ENCODE measurements at regions not wholly inside any gene's neighbourhood (a gene's known extent, or its start where the extent isn't known, plus 50 kb on each side); places are given as distances from the start of the nearest gene placed in this dataset.
"Not testable (repeated sequence)": the region's sequence is repeated elsewhere in the genome, so short reads cannot be mapped to it uniquely, and the experiment has no call there.

DNA sequence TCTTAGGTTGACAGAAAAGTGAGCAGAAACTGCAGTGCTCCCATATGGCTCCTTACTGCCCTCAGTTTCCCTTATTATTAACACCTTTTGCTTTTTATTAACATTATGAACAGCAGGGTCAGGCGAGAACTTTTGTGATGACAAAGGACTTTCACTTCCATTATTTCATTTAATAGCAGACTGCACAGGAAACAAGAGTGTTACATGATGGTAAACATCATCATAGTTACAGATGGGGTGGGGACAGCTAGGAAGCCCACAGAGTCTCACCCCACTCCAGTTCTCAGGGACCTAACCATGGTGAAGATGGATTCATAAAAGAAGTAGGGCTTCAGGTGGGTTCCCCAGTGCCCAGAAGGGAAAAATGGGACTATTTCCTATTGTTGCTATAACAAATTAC, 110.1 kb upstream of the PELI2 start:
- no peak for TF ChIP-seq CTCF (IDR thresholded peaks at IDR 0.05; ENCODE audit: low read depth, low read length)
- no peak overlapping the region for H3K4me3 ChIP-seq (ENCODE audit: low read depth, low read length)

GRCh38 chr14:56008661-56009060, 109.5 kb upstream of the PELI2 start:
- not testable (repeated sequence) for H3K4me3 ChIP-seq (ENCODE audit: low read depth, low read length)

GRCh38 chr14:56023661-56024081, 94.5 kb upstream of the PELI2 start:
- no peak for TF ChIP-seq CTCF (IDR thresholded peaks at IDR 0.05; ENCODE audit: low read depth, low read length)
- H3K4me3 ChIP-seq (ENCODE audit: low read depth, low read length): no peak overlapping the region

DNA sequence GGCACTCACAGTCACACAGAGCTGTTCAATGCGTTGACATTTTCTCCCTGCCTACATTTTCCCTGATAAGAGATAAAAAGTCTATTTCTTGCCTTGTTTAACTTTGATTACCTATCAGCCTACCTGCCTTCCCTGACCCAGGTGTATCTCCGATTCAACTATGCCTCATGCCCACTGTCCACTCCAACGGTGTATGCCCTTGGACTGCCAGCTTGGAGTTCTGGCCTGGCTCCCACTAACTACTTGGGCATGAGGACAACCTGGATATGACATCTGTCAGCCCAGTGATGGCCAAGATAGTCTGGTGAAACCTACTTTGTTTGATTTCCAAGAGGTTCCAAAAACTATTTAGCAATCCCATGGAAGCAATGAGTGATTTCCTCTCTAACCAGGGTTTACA, 93.0 kb upstream of the PELI2 start:
- TF ChIP-seq CTCF (IDR thresholded peaks at IDR 0.05; ENCODE audit: low read depth, low read length): no peak
- no peak overlapping the region for H3K4me3 ChIP-seq (ENCODE audit: low read depth, low read length)

DNA sequence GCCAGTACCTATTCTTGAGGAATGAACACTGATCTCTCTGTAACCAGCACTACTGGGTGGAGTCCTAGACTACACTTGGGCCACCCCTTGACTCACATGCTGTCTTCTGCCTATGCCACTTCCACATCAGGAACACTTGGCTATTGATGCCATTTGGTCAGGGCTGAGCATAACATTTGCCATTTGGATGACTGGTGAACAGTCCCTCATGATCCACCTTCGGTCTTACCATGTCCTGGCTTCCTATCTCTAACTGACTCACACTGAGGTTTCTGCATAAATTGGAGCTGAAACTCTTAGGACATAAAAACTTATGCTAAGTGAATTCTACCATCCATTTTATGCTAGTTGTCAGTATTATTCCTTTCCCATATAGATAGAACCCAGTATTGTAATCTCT, 91.7 kb upstream of the PELI2 start:
- TF ChIP-seq CTCF (IDR thresholded peaks at IDR 0.05; ENCODE audit: low read depth, low read length): no peak
- no peak overlapping the region for H3K4me3 ChIP-seq (ENCODE audit: low read depth, low read length)

DNA sequence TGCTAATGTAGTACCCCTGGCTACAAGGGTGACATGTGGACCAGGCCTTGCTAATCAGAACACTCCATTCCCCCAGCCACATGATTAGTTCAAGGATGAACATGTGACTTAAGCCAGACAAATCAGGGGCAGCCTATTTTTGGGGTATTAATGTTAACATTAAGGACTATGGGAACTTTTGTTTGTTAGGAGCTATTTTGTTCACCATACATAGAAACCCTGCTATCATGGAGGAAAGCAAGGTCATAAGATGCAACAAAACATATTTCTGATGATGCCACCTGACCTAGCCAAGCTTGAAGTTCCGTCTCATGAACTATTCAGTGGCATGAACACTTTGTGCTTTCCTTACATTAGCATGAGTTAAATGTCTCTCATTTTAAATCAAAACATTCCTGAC, 90.8 kb upstream of the PELI2 start:
- H3K4me3 ChIP-seq (ENCODE audit: low read depth, low read length): no peak overlapping the region
- TF ChIP-seq CTCF (IDR thresholded peaks at IDR 0.05; ENCODE audit: low read depth, low read length): no peak

- no peak for TF ChIP-seq CTCF (IDR thresholded peaks at IDR 0.05; ENCODE audit: low read depth, low read length)
- no peak overlapping the region for H3K4me3 ChIP-seq (ENCODE audit: low read depth, low read length)
These were observed 90.1 kb upstream of the PELI2 start for GRCh38 chr14:56027916-56028712.

- TF ChIP-seq CTCF (IDR thresholded peaks at IDR 0.05; ENCODE audit: low read depth, low read length): no peak
- no peak overlapping the region for H3K4me3 ChIP-seq (ENCODE audit: low read depth, low read length)
These were observed 81.9 kb upstream of the PELI2 start for GRCh38 chr14:56036353-56036752.
